ENCODE measurements at regions not wholly inside any gene's neighbourhood (a gene's known extent, or its start where the extent isn't known, plus 50 kb on each side); places are given as distances from the start of the nearest gene placed in this dataset.

DNA sequence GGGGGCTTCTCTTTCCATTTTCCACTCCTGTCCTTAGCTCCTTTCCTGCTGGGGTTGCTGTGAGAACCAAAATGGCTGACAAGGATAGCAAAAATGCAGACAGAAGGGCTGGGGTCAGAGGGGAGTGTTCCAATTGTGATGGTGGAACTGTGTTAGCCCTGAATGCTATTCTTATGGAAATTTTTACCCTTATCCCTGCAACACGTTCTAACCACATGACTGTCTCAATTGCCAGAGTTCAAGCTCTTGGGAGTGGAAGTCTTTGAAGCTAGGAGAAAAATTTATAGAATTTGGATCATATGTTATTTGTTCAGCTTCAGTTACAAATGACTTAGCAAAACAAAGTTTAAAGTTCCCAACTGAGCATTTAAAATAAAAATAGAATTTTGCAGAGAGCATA, 134.1 kb downstream of the ADCYAP1R1 start:
- peak in 2 of 4 donors; percentile 8 to 16 for DNase-seq (ENCODE audit: low read depth in 4 of 4, low spot score in 2 of 4)

DNA sequence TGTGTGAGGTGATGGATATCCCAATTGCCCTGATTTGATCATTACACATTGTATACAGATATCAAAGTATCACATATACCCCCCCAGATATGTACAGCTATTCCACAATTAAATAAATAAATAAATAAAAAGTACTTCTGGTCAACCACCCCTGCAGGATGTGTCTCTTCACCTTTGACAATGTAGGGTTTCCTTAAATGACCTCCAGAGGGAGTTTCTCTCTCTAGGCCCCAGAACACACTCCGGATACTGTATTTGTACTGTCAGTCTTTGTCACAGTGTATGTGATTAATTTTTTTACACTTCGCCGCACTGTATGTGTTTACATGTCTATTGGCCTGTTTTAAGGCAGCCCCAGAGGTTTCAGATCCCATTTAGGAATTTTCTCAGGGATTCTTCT, 123.6 kb downstream of the ADCYAP1R1 start:
- DNase-seq (ENCODE audit: low read depth in 4 of 4, low spot score in 2 of 4), result no peak

DNA sequence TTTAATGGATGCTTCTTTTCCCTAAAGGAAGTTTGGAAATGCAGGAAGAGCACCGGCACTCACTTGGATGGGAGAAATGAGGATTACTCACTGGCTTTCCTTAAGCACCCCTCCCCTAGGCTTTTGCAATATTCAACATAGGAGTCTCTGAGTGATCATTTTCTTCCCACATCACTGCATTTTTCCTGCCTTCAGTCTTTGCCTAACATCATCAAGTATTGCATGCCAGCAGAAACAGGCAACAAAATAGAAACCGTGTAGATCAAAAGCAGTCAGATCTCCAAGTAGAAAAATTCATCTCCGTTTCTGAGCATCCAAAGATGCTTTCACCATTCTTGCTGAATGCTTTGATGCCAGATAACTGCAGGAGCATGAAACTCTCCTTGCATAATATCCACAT, 119.9 kb downstream of the ADCYAP1R1 start:
- no peak for DNase-seq (ENCODE audit: low read depth in 4 of 4, low spot score in 2 of 4)

DNA sequence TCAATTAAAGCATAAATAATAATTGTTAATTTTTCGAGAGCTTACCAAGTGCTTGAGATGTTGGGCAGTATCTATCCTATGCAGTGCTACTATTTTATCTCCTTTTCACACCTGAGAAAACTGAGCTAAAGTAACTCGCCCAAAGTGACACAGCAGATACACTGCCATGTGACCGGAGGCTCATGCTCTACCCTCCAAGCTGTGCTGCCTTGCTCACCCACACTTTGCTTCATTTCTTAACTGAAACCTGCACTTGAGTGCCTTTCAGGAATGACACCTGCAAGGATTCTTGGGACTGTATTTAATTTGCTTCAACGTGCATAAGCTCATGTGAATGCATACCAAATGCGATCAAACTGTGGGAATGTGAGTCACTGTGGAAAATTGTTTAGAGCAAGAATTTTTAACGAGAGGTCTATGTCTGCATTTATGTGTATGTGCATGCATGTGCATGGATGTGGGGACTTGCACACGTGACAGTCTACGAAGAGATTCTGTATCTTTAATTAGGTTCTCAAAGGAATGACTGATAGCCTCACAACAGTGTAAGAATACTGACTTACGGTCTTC, 119.2 kb downstream of the ADCYAP1R1 start:
- DNase-seq (ENCODE audit: low read depth in 4 of 4, low spot score in 2 of 4), result no peak

Measured in left renal cortex interstitium (tissue), 4 donors.